ENCODE measurements at regions not wholly inside any gene's neighbourhood (a gene's known extent, or its start where the extent isn't known, plus 50 kb on each side); places are given as distances from the start of the nearest gene placed in this dataset.
A peak's percentile ranks its signal among the peaks of the same experiment; 100 is the strongest.
"Not testable (repeated sequence)": the region's sequence is repeated elsewhere in the genome, so short reads cannot be mapped to it uniquely, and the experiment has no call there.

GRCh38 chr2:36223259-36223658, 132.3 kb upstream of the CRIM1 start:
- DNase-seq = no peak

GRCh38 chr2:36222485-36222884, 133.1 kb upstream of the CRIM1 start:
- no peak for DNase-seq

- DNase-seq = no peak
Measured at GRCh38 chr2:36214691-36215090, 140.9 kb upstream of the CRIM1 start.

GRCh38 chr2:36203366-36203765, 152.2 kb upstream of the CRIM1 start:
- no peak for DNase-seq

- DNase-seq = no peak
Measured at GRCh38 chr2:36197181-36197971, 158.2 kb upstream of the CRIM1 start.

GRCh38 chr2:36193680-36194079, 161.9 kb upstream of the CRIM1 start:
- no peak for DNase-seq

- DNase-seq = no peak
Measured at GRCh38 chr2:36192983-36193382, 162.6 kb upstream of the CRIM1 start.

- no peak for DNase-seq
Measured at GRCh38 chr2:36190097-36190496, 165.5 kb upstream of the CRIM1 start.

- DNase-seq = no peak
Measured at GRCh38 chr2:36185624-36186023, 170.0 kb upstream of the CRIM1 start.

- DNase-seq = peak; percentile 0
Measured at GRCh38 chr2:36184848-36185247, 170.7 kb upstream of the CRIM1 start.

- DNase-seq = not testable (repeated sequence)
Measured at GRCh38 chr2:36180789-36181482, 174.6 kb upstream of the CRIM1 start.

GRCh38 chr2:36180293-36180692, 175.3 kb upstream of the CRIM1 start:
- DNase-seq = not testable (repeated sequence)

- not testable (repeated sequence) for DNase-seq
Measured at GRCh38 chr2:36179668-36180269, 175.8 kb upstream of the CRIM1 start.

GRCh38 chr2:36178384-36178783, 177.2 kb upstream of the CRIM1 start:
- DNase-seq = no peak

GRCh38 chr2:36177282-36177681, 178.3 kb upstream of the CRIM1 start:
- no peak for DNase-seq

- no peak for DNase-seq
Measured at GRCh38 chr2:36174920-36175319, 180.7 kb upstream of the CRIM1 start.

GRCh38 chr2:36173760-36174404, 181.7 kb upstream of the CRIM1 start:
- DNase-seq = no peak

GRCh38 chr2:36172824-36173223, 182.8 kb upstream of the CRIM1 start:
- DNase-seq = no peak

- no peak for DNase-seq
Measured at GRCh38 chr2:36170805-36171204, 184.8 kb upstream of the CRIM1 start.

GRCh38 chr2:36169843-36170242, 185.7 kb upstream of the CRIM1 start:
- DNase-seq = no peak

GRCh38 chr2:36168115-36168514, 187.5 kb upstream of the CRIM1 start:
- no peak for DNase-seq

- DNase-seq = no peak
Measured at GRCh38 chr2:36165132-36165531, 190.4 kb upstream of the CRIM1 start.

- no peak for DNase-seq
Measured at GRCh38 chr2:36163520-36164254, 191.9 kb upstream of the CRIM1 start.
